ENCODE measurements at regions not wholly inside any gene's neighbourhood (a gene's known extent, or its start where the extent isn't known, plus 50 kb on each side); places are given as distances from the start of the nearest gene placed in this dataset.

- no peak for TF ChIP-seq POLR2A (IDR thresholded peaks at IDR 0.05)
- TF ChIP-seq, protein P1, sequence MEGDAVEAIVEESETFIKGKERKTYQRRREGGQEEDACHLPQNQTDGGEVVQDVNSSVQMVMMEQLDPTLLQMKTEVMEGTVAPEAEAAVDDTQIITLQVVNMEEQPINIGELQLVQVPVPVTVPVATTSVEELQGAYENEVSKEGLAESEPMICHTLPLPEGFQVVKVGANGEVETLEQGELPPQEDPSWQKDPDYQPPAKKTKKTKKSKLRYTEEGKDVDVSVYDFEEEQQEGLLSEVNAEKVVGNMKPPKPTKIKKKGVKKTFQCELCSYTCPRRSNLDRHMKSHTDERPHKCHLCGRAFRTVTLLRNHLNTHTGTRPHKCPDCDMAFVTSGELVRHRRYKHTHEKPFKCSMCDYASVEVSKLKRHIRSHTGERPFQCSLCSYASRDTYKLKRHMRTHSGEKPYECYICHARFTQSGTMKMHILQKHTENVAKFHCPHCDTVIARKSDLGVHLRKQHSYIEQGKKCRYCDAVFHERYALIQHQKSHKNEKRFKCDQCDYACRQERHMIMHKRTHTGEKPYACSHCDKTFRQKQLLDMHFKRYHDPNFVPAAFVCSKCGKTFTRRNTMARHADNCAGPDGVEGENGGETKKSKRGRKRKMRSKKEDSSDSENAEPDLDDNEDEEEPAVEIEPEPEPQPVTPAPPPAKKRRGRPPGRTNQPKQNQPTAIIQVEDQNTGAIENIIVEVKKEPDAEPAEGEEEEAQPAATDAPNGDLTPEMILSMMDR (IDR thresholded peaks at IDR 0.05): no peak
Observed at GRCh38 chr5:136811086-136811485, 445.7 kb upstream of the TRPC7 start.

Measured in Peyer's patch (tissue), 4 donors.